ENCODE measurements at regions not wholly inside any gene's neighbourhood (a gene's known extent, or its start where the extent isn't known, plus 50 kb on each side); places are given as distances from the start of the nearest gene placed in this dataset.

DNA sequence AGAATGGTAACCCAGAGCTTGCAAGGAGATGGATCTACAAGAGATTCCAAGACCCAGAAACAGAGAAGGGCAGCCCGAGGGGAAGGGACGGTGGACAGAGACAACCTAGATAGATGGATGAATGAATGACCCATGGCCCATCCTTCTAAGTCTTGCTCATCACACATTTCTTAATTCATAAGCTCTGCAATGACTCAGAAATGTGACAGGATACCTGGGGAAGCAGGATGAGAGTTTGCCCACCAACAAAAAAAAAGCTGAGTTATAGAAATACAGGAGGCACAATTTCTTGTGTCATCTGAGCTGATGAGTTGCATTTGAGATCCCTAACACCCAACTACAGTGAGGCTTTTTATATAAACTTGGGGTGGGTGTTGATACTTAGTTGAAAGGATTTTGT, 76.6 kb downstream of the CNTN3 start:
- TF ChIP-seq TAF1 (IDR thresholded peaks at IDR 0.05; ENCODE audit: borderline replicate concordance, insufficient read depth, low read length), result no peak
- TF ChIP-seq, protein P1, sequence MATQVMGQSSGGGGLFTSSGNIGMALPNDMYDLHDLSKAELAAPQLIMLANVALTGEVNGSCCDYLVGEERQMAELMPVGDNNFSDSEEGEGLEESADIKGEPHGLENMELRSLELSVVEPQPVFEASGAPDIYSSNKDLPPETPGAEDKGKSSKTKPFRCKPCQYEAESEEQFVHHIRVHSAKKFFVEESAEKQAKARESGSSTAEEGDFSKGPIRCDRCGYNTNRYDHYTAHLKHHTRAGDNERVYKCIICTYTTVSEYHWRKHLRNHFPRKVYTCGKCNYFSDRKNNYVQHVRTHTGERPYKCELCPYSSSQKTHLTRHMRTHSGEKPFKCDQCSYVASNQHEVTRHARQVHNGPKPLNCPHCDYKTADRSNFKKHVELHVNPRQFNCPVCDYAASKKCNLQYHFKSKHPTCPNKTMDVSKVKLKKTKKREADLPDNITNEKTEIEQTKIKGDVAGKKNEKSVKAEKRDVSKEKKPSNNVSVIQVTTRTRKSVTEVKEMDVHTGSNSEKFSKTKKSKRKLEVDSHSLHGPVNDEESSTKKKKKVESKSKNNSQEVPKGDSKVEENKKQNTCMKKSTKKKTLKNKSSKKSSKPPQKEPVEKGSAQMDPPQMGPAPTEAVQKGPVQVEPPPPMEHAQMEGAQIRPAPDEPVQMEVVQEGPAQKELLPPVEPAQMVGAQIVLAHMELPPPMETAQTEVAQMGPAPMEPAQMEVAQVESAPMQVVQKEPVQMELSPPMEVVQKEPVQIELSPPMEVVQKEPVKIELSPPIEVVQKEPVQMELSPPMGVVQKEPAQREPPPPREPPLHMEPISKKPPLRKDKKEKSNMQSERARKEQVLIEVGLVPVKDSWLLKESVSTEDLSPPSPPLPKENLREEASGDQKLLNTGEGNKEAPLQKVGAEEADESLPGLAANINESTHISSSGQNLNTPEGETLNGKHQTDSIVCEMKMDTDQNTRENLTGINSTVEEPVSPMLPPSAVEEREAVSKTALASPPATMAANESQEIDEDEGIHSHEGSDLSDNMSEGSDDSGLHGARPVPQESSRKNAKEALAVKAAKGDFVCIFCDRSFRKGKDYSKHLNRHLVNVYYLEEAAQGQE (IDR thresholded peaks at IDR 0.05; ENCODE audit: insufficient read depth in 1 of 2, low read depth in 2 of 2, low read length in 2 of 2), result no peak
- TF ChIP-seq POLR2AphosphoS5 (IDR thresholded peaks at IDR 0.05; ENCODE audit: low read depth, low read length), result no peak
- TF ChIP-seq SIN3A (IDR thresholded peaks at IDR 0.05; ENCODE audit: borderline replicate concordance, insufficient read depth, low read length), result no peak
- TF ChIP-seq FOXP2 (optimal IDR thresholded peaks at IDR 0.05; ENCODE audit: borderline replicate concordance, extremely low read depth, extremely low read length, insufficient read depth), result no peak

DNA sequence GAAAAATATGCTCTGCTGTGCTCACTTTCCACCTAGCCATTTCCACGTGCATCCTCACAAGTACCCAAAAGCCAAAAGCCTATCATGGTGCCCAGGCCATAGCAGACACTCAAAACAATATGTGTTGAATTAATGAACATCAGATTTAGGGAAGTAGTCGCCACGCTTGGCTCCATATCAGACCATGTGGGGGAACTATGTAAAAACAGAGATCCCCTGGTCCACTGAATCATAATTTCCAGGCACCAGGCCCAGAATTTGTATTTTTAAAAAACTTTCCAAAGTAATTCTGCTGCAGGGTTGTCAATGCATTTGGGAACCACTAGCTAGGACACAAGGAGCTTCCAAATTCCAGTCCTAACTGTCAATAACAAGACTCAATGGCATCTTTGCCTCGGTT, 77.3 kb downstream of the CNTN3 start:
- TF ChIP-seq SIN3A (IDR thresholded peaks at IDR 0.05; ENCODE audit: borderline replicate concordance, insufficient read depth, low read length), result no peak
- TF ChIP-seq, protein P1 (IDR thresholded peaks at IDR 0.05; ENCODE audit: insufficient read depth in 1 of 2, low read depth in 2 of 2, low read length in 2 of 2), result no peak
- no peak for TF ChIP-seq FOXP2 (optimal IDR thresholded peaks at IDR 0.05; ENCODE audit: borderline replicate concordance, extremely low read depth, extremely low read length, insufficient read depth)
- TF ChIP-seq TAF1 (IDR thresholded peaks at IDR 0.05; ENCODE audit: borderline replicate concordance, insufficient read depth, low read length), result no peak

DNA sequence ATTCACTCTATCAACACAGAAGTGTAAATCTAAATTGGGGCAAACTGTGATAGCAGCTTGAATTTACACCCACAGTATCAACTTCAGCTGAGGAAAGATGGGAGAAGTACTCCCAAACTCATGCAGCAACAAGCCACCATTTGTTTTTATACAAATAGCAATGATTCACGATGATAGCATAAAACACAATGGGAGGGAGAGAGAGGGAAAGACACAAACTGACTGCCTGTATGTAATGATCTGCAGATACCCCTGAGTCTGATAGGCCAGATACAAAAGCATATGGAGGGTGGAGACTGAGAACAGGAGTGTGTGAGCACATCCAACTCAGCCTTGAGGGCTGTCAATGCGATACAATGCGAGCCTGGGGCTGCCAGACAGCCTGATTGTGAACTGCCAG, 79.2 kb downstream of the CNTN3 start:
- TF ChIP-seq, protein P1 (IDR thresholded peaks at IDR 0.05; ENCODE audit: insufficient read depth in 1 of 2, low read depth in 2 of 2, low read length in 2 of 2), result no peak

DNA sequence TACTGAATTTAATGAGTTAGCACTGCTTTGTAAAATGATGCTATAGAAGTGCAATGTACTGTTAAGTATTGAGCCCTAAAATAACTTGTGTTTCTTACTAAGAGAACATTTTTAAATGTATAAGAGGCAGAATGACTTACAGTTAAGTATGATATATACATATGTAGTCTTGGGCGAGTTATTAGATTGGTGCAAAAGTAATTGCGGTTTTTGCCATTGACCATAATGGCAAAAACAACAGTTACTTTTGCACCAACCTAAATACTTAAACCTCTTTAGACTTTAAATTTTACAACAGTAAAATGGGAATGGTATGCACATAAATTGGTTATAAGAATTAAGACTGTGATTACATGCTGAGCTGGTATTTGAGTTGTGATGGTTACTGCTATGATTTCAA, 79.8 kb downstream of the CNTN3 start:
- no peak for TF ChIP-seq TAF1 (IDR thresholded peaks at IDR 0.05; ENCODE audit: borderline replicate concordance, insufficient read depth, low read length)
- no peak for TF ChIP-seq POLR2AphosphoS5 (IDR thresholded peaks at IDR 0.05; ENCODE audit: low read depth, low read length)
- TF ChIP-seq, protein P1 (IDR thresholded peaks at IDR 0.05; ENCODE audit: insufficient read depth in 1 of 2, low read depth in 2 of 2, low read length in 2 of 2), result no peak
- TF ChIP-seq SIN3A (IDR thresholded peaks at IDR 0.05; ENCODE audit: borderline replicate concordance, insufficient read depth, low read length), result no peak
- TF ChIP-seq FOXP2 (optimal IDR thresholded peaks at IDR 0.05; ENCODE audit: borderline replicate concordance, extremely low read depth, extremely low read length, insufficient read depth), result no peak

DNA sequence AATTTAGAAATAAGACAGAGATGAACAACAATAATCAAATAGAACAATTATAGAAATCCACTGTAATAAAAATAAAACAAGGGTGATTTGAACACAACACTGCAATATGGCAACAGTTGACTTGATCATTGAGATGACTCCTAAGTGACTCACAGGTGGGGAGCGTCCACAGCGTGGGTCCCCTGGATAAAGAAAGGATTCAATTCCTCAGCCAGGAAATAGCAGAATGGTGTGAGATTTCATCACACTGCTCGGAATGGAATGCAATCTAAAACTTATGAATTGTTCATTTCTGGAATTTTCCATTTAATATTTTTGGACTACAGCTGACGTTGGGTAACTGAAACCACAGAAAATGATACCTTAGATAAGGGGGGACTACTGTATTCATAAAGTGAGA, 82.0 kb downstream of the CNTN3 start:
- TF ChIP-seq TAF1 (IDR thresholded peaks at IDR 0.05; ENCODE audit: borderline replicate concordance, insufficient read depth, low read length) (no peak), SIN3A (IDR thresholded peaks at IDR 0.05; ENCODE audit: borderline replicate concordance, insufficient read depth, low read length) (no peak), FOXP2 (optimal IDR thresholded peaks at IDR 0.05; ENCODE audit: borderline replicate concordance, extremely low read depth, extremely low read length, insufficient read depth) (no peak), POLR2AphosphoS5 (IDR thresholded peaks at IDR 0.05; ENCODE audit: low read depth, low read length) (no peak)
- TF ChIP-seq, protein P1 (IDR thresholded peaks at IDR 0.05; ENCODE audit: insufficient read depth in 1 of 2, low read depth in 2 of 2, low read length in 2 of 2), result no peak

Data from PFSK-1 (cell line).